Left forelimb (tissue), 1 donor: ENCODE measurements at regions not wholly inside any gene's neighbourhood (a gene's known extent, or its start where the extent isn't known, plus 50 kb on each side); places are given as distances from the start of the nearest gene placed in this dataset.

Experiments
- DNase-seq: peaks from one replicate; pipeline ENCODE4 v3.0.0-alpha.2; 2018; ENCODE audit warnings: low spot score

GRCh38 chr5:125286271-125286670 lies 539.8 kb upstream of the ZNF608 start:
- DNase-seq, result no peak

- no peak for DNase-seq
These were observed 543.2 kb upstream of the ZNF608 start for GRCh38 chr5:125289606-125290005.

GRCh38 chr5:125290935-125291334 lies 544.5 kb upstream of the ZNF608 start:
- DNase-seq, result no peak

GRCh38 chr5:125291447-125291846 lies 545.0 kb upstream of the ZNF608 start:
- no peak for DNase-seq

- DNase-seq, result no peak
These were observed 546.8 kb upstream of the ZNF608 start for GRCh38 chr5:125293223-125293622.

- no peak for DNase-seq
These were observed 547.3 kb upstream of the ZNF608 start for GRCh38 chr5:125293726-125294125.

- DNase-seq, result no peak
These were observed 548.4 kb upstream of the ZNF608 start for GRCh38 chr5:125294844-125295243.

GRCh38 chr5:125295405-125295872 lies 549.0 kb upstream of the ZNF608 start:
- DNase-seq, result no peak

- no peak for DNase-seq
These were observed 551.8 kb upstream of the ZNF608 start for GRCh38 chr5:125298258-125298657.

GRCh38 chr5:125298746-125299379 lies 552.4 kb upstream of the ZNF608 start:
- DNase-seq, result no peak

GRCh38 chr5:125301711-125302110 lies 555.3 kb upstream of the ZNF608 start:
- no peak for DNase-seq

- no peak for DNase-seq
These were observed 556.1 kb upstream of the ZNF608 start for GRCh38 chr5:125302577-125302976.

- no peak for DNase-seq
These were observed 560.3 kb upstream of the ZNF608 start for GRCh38 chr5:125306741-125307140.

- DNase-seq, result no peak
These were observed 564.3 kb upstream of the ZNF608 start for GRCh38 chr5:125310749-125311148.

- DNase-seq, result no peak
These were observed 565.3 kb upstream of the ZNF608 start for GRCh38 chr5:125311743-125312142.

- DNase-seq, result no peak
These were observed 567.1 kb upstream of the ZNF608 start for GRCh38 chr5:125313555-125313954.

- DNase-seq, result no peak
These were observed 568.9 kb upstream of the ZNF608 start for GRCh38 chr5:125315306-125315705.

GRCh38 chr5:125316391-125316790 lies 570.0 kb upstream of the ZNF608 start:
- no peak for DNase-seq

- DNase-seq, result no peak
These were observed 570.6 kb upstream of the ZNF608 start for GRCh38 chr5:125316915-125317535.

GRCh38 chr5:125317536-125317995 lies 571.1 kb upstream of the ZNF608 start:
- DNase-seq, result no peak

GRCh38 chr5:125321654-125322053 lies 575.2 kb upstream of the ZNF608 start:
- DNase-seq, result no peak

GRCh38 chr5:125323613-125324012 lies 577.2 kb upstream of the ZNF608 start:
- DNase-seq, result no peak

- no peak for DNase-seq
These were observed 579.2 kb upstream of the ZNF608 start for GRCh38 chr5:125325488-125326149.
